Amniotic epithelial cell (primary cell): ENCODE measurements at regions not wholly inside any gene's neighbourhood (a gene's known extent, or its start where the extent isn't known, plus 50 kb on each side); places are given as distances from the start of the nearest gene placed in this dataset.
"Not testable (repeated sequence)": the region's sequence is repeated elsewhere in the genome, so short reads cannot be mapped to it uniquely, and the experiment has no call there.

Source experiments
- DNase-seq: peaks from one replicate; pipeline ENCODE4 v3.0.0-alpha.2; 2010; ENCODE audit warnings: low read depth

DNA sequence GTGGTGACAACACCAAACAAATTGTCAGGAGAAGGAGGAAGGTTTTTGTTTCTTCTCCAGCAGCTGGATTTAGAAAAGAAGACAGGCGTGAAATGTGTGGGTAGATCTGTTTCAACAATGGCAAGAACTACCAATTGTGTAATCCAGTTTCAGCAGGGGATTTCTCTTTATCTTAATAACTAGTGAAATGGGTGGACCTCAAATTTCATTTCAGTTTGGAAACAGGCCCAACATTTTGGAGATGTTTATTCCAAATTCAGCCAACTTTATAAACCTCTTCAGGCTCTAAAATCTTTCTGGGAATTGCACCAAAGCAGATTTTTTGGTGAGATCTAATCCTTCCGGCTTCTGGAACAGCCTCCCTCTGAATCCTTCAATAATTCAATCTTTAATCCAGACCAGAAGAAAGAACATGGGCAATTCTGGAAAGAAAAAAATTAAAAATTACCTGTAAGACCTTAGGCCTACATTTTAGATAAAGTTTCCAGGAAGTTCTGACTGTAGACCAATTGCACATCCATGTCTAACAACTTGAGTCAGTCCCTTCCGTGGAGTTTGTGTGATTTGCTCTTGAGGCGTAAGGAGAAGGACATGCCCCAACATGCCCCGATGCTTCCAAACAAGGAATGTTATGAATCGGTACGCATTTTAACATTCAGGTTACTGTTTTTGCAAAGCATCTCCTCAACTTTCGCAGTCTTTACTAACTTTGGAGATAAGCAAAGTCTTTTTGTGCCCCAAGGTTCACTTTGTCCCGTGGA lies 423.6 kb downstream of the IRX1 start:
- no peak for DNase-seq

DNA sequence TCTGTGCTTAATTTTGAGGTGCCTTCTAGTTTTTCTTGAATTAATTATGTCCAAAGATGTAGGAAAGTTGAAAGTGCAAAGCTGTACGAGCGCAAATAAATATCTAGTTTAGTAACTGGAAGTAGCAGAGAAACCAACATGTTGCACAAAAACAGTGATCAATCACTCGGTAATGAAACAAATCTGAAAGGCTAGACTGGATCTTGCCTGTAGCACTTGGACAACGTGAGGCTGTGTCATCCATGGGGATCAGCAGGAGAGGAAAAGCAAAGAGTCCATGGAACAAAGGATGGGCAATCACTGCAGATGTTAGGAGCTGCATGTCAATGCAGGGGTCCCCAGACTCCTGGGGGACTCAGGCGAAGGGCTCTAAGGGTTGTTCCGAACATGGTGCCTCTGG lies 424.2 kb downstream of the IRX1 start:
- no peak for DNase-seq

DNA sequence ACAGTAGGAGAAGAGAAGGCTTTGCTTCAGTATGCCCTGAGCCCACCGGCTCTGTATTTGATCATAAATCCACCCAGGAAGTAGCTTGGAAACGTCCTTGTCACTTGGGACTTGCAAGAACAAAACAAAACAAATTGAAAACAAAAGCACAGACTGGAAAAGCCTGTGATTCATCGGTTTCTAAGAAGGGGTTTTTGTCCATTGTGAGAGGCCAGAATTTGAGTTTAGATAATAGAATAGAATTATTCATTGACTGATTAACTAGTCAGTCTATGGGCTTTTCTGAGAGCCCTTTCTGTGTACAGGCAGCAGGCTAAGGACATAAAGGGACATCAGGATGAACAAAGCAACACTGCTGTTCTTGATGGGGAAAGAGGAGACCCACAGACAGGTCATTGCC lies 424.8 kb downstream of the IRX1 start:
- no peak for DNase-seq

DNA sequence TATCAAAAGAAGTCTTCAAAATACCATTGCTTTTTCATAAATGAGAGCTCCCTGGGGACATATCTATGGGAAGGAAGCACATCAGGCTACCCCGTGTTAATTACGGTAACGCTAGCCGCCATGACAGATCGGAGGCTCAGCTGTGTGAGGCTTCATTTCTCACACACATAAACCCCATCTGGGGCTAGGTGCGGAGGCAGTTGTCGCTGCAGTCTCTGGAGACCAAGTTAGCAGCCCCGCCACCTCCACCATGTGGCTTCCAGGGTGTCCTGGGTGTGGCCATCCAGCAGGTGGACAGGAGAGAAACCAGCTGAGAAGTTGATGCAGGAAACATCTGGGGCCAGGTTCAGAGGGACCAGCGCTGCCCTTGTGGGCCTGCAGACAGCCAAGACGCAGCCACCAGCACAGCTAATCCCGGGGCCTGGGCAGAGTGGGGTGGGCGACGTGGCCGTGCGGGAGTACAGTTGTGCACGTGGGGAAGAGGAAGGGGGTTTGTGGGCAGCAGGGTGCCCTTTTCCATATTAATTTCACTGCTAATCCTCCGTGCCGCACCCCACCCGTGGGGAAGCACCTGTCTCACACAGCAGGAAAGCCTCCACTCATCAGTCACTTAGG lies 426.5 kb downstream of the IRX1 start:
- no peak for DNase-seq

DNA sequence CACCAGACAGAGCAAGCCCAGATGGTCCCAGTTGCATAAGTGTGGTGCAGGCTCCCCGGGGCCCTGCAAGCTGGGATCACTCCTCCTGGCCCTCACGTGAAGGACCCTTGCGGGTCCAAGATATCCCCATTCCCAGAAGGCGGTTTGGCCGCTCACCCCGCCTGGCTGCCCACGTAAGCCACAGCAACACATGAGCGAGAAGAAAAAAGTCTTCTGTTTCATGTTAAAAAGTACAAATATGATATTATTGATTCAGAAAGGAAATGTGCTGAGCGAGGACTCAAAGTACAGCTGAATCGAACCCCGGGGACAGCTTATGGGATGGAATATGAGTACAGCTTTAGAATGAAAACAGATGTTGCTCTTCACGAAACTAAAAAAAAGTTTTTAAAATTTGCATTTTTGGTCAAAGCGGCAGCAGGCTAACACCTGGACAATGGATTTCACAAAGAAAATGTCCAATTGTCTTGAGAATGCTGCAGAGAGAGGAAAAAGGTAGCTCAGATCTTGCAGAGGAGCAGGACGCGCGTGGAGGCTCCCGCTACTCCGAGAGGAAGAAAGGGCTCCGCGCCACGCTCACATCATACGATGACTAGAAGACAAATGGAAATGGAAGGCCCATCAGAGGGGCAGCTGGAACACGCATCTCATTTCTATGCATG lies 427.6 kb downstream of the IRX1 start:
- DNase-seq, result no peak

DNA sequence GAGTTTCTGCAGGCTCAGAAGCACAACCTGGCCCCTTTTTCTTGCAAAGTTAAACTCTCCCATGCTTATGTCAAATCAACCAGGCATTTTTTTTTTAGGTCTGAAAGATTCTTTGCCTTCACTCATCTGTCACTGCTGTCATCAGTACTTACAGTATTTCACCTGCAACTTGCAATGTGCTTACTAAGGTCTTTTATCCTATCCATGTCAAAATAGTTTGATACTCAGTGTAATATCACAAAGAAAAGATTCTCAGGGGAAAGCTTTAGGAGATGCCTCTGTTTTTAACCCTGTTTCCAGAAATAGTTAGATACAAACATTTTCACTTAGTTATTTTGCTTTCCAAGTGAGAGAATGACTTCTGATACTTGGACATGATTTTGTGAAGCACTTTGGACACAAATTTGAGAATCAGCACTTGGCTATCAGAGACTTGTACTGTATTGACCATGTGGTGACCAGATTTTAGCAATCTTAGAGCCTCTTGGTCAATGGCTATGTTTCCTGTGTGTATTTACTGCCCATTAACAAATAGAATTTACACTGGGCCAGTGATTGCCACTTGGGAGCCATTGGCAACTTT lies 428.2 kb downstream of the IRX1 start:
- no peak for DNase-seq

DNA sequence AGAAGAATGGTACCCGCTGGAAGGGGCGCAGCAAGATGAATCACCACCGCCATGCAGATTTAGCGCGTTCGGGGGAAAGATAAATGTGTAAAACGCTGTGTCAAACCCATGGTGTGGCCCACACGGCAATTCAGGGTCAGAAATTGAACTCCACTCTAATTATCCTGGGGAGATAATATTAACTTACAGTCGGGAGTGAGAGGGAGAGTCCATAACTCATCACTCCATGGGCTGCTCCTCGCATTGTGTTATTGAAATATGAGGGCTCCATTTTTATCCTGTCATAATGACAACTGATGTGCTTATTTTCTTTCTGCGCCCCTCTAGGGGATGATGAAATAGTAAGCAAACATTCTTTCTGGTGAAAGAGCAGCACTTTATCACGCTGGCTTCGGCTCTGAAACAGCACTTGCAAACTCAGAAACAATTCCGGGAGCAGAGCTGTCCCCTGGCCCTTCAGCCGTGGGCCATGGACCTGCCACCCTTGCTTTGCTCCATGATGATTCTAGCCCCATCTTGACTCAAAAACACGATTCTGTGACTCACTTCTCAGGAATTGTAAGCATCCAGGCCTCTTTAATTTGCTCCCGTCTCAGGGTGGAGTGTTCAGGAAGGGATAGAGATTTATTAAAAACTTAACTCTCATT lies 431.6 kb downstream of the IRX1 start:
- DNase-seq, result no peak

DNA sequence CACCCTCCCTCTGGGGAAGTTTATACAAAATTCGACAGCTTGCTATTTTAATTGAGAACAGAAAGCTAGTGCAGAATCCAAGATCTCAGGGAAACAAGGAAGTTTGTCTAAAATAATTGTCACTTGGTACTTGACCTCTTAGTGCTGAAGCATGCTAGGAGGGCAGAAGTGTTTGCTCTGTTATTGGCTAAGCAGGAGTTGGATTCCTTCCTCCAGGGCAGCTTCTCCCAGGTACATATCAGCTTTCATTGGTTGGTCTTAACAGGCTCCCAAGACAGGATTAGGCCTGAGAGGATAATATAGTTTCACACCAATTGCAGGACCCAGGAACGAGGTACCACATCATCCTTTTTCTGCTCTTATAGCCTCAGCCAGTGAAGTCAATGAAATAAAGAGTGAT lies 432.8 kb downstream of the IRX1 start:
- DNase-seq, result no peak

DNA sequence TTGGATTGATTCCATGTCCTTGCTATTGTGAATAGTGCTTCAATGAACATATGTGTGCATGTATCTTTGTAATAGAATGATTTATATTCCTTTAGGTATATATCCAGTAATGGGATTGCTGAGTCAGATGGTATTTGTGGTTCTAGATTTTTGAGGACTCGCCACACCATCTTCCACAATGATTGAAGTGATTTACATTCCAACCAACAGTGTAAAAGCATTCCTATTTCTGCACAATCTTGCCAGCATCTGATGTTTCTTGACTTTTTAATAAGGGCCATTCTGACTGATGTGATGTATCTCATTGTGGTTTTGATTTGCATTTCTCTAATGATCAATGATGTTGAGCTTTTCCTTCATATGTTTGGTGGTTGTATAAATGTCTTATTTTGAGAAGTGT lies 437.9 kb downstream of the IRX1 start:
- not testable (repeated sequence) for DNase-seq

DNA sequence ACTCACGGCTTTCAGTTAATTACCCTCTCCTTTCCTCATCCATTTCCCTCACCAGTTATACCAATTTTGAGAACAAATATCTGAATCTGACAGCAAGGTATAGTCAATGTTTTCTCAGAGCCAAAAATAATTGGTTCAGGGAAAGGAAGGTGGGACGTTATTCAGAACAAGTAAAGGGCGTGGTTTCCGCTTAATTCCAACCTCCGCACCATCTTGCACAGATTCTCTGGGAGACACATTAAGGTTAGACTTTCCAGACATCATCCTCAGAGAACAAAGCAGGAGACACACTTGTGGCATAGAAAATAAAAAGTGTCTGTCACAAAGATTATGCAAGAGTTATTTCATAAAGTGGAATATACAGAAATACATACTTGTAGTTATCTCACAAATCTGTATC lies 441.2 kb downstream of the IRX1 start:
- DNase-seq, result no peak

DNA sequence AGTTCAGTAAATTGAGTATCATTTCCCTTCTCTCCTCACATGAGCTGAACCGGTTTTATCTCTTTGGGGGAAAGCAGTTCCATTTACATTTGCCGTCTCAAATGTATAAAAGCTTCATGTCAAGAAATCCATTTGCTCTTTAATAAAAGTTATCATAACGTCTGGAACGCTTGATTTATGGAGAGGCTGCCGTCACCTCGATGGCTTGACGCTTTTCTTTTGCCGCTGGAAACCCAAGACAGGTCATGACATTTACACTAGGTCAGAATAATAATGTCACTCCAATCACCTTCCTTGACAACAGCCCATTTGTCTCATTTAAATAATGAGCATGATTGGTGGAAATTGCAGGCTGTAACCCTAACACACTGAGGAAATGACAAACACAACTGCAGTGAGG lies 443.4 kb downstream of the IRX1 start:
- no peak for DNase-seq

DNA sequence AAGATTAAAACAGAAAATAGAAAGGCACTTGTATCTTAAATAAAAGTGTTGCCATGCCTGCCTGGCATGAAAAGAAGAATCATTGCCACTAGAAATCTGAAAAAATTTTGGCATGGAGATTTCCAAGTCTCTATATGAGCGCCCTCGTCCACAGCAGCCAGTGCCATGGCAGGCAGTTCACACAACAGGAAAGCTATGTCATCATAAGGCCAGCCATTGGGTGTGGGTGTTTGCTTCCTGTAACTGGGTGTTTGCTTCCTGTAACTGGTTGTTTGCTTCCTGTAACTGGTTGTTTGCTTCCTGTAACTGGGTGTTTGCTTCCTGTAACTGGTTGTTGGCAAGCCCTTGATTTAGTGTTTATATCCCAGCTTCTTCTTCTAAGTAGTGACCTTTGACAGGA lies 446.7 kb downstream of the IRX1 start:
- no peak for DNase-seq

DNA sequence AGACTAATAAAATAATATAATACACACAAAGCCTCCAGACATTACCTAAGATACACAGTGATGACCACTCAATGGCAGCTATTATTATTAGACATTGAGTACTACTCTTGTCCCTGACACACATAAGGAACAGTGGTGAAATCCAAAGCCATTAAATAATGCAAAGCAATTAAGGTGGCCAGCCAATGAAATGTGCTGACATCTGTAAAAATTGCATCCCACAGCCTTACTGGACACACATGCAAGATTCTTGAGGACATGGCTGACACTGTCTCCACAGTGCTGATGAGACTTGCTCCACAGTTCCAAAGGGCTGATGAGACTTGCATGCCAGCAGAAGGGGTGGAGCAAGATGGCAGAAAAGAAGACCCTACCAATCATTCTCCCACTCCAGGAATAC lies 447.5 kb downstream of the IRX1 start:
- no peak for DNase-seq

DNA sequence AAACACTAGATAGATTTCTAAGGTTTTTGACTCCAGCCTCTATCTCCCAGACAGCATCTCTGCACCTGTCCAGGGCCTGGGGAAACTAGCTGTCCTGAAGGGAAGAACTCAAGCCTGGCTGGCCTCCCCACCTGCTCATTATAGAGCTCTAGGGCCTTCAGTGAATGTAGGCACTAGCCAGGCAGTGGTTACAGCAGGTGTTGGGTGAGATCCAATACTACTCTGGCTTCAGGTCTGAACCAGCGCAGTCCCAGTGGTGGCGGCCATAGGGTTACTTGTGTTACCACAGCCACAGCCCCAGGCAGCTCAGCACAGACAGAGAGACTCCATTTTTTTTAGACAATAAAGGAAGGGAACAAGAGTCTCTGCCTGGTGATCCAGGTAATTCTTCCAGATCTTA lies 449.2 kb downstream of the IRX1 start:
- no peak for DNase-seq

DNA sequence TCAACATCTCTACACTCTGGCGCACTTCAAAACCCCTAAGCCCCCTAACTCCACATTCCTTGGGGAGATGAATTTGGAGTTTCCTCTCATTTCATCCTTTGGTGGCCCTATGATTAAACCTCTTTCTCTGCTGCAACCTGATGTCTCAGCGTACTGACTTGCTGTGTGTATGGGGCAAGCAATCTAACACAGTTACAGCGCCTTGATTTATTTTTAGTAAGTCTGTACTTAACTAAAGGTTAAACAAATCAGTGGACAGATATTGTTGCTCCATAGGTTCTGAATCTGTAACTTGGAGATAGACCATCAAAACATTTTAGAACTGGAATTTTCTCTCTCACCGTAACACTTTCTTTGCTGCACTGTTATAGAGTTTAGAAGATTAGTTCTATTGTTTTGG lies 452.8 kb downstream of the IRX1 start:
- no peak for DNase-seq

DNA sequence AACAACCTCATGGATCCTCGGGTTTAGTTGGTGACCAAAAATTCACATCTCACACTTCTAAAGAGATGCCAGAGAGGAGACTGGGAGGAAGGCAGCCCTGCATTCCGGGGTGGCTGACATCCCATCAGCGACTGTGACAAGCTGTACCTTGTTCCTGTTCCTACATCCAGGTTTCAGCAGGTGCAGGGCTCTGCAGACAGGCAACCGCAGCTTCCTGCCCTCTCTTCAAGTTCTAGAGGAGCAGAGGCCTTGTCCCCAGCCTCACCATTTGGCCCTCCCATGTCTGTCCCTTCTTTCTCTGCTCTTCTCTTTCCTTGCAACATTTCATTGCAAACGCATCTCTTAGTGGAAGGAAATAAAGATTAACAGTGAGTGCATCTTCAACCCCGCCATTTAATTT lies 454.6 kb downstream of the IRX1 start:
- DNase-seq, result no peak

DNA sequence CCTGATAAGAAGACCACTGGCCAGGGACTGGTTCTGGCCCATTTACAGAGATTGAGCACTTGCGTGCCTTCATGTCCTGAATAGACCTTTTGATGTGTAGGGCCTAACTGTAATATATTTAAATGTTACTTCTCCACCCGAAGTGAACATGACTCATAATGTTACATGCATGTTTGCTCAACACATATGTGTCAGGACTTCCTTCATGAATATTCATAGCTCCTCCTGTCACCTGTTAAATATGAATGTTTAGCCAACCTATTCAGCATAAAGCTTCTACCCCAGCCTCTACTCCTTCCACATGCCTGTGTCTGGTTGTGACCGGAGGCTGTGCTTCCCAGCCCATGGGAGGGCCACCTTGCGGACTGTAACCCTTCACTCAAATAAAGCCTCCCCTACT lies 457.5 kb downstream of the IRX1 start:
- no peak for DNase-seq

DNA sequence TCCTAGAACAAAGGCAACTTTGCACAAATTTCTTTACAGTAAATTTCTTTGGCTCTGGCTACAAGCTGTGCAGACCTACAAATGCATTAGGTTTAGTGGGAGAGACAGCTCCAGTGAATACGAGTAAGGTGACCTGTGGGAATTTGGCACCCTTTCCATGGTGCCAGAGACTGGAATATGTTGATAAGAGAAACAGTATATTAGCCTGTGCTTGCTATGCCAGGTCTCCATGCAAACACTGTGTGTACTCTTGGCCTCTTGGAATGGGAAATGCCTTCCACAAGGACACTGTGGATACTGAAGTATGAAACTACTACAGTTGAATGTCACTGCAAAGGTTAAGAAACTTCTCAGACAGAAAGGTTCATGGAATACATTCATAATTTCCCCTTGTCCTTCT lies 458.5 kb downstream of the IRX1 start:
- DNase-seq, result no peak

DNA sequence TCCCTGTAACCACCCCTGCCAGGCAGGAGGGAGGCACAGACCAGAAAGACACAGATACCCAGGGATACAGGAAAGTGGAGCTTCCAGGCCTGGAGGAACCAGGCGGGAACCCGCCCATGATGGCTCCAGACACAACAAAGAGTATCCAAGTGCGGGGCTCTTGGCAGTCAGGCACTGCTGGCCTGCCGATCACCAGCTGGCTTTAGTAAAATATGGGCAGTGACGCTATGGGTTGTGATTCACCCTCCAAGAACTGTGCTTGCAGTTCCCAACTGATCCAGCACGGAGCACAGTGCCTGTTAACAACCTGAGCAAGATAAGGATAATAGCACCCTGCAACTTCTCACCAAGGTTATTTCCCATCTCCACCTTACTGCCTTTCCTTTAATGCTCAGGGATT lies 463.3 kb downstream of the IRX1 start:
- no peak for DNase-seq

DNA sequence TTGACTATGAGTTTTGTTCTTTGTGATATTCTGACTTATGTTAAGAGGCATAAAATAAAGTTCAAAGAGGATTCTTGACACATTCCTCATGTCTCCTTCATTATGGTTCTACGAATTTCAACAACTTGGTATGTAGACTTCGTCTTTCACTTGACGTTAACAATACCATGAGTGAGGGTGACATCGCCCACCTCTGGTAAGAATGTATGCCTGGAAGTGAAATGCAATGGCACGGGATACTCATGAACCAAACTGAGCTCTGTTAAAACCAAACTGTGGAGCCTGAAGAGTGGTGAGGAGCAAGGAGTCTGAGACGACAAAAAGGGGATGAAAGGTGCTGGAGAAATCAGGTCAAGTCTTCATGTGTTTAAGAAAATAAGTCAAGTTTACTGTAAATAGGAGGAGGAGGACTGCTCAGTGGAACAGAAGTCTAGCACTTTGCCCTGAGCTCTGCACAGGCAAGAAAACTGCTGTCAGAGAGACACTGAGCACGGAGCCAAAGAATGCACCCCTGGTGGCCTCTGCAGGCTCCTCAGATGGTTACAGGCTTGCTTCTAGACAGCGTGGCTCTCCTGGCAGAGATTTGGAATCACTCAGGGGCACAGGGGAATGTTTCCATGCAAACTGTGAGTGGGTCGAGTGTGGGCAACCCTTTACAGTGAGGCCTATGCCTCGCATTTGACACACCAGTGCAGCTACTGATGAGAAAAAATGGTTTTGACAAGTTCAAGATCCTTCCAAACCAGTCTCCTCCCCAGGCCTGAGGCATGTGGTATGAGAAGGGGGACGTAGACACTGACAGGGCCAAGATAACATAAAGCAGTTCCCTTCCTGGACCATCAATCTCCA lies 470.1 kb downstream of the IRX1 start:
- DNase-seq, result no peak

DNA sequence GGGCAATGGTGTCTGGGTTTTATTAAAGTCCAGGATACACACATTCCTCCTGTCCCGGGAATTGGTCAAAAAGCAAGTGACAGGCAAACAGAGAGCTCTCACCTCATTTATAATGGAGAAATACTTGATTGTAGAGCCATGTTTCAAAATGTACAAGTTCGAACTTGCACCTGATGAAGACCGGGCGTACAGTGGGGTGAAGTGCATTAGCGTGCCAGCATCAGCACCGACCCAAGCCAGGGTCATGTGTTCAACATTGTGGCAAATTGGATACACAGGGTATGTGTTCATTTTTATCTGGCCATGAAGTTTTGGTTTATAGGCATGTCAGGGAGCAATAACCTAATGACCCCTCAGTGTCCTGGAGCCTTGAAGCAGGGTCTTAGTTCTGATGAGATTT lies 472.5 kb downstream of the IRX1 start:
- no peak for DNase-seq

DNA sequence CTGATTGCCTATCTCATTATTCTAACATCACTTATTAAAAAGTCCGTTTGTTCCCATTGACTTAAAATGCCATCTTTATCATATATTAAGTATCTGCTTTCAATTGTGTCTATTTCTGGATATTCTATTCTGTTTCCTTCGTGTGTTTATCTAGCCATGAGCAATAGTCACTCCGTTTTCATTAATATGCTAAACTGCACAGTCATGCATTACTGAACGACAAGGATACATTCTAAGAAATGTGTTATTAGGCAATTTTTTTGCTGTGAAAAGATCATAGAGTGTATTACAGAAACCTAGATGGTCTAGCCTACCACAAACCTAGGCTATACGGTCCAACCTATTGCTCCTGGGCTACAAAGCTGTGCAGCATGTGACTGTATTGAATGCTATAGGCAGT lies 482.9 kb downstream of the IRX1 start:
- DNase-seq, result no peak
